NCI-H1694 (cell line): ENCODE measurements at regions not wholly inside any gene's neighbourhood (a gene's known extent, or its start where the extent isn't known, plus 50 kb on each side); places are given as distances from the start of the nearest gene placed in this dataset.
"Not testable (repeated sequence)": the region's sequence is repeated elsewhere in the genome, so short reads cannot be mapped to it uniquely, and the experiment has no call there.

Experiments used
- DNase-seq: peaks from one replicate; lab custom pipeline; 2025; lab: John Stamatoyannopoulos, UW

DNA sequence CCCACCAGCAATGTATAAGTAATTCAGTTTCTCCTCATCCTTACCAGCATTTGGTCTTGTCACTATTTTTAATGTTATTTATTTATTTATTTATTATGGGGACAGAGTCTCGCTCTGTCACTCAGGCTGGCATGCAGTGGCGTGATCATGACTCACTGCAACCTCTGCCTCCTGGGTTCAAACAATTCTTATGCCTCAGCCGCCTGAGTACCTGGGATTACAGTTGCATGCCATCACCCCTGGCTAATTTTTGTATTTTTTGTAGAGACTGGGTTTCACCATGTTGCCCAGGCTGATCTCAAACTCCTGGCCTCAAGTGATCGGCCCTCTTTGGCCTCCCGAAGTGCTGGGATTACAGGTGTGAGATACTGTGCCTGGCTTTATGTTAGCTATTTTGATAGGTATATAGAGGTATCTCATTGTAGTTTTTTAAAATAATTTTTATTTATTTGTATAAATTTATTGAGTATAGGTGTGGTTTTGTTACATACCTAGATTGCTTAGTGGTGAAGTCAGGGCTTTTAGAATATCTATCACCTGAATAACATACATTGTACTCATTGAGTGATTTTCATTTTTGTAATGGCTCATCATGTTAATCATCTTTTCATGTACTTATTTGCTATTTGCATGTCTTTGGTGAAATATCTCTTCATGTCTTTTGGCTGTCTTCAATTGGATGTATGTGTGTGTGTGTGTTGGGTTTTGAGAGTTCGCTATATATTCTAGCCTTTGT is 53.3 kb downstream of the TANC2 start:
- no peak for DNase-seq

DNA sequence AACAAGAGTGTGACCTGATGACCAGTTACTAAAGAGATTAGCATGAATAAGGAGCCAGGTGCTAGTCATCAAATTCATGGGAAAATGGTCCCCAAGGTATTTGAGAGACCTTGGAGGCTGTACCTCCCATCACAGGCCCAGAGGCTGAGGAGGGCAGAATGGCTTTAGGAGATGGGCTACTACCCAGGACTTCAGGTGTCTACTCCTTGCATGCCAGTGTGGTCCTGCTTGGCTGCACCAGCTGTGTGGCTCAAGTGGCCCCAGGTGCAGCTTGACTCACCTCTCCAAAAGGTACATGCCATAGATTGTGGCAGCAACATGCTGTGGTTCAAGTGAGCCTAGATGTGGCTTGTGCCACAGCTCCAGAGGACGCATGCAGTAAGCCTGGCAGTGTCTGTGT is 56.5 kb downstream of the TANC2 start:
- no peak for DNase-seq

DNA sequence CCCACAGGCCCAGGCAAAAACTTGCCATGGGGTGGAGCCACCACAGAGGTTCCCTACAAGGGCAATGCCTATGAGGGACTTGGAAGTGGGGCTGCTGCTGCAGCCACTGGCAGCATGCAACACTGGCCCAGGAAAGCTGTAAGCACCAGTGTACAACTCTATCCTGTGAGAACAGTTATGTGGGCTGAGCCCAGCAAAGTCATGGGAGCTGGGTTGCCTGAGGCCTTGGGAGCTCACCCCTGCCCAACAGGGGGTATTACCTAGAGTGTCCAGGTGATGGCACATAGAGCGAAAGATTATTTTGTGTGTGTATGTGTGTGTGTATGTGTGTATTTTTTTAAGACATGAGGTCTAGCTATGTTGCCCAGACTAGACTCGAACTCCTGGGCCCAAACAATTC is 57.0 kb downstream of the TANC2 start:
- DNase-seq = no peak

DNA sequence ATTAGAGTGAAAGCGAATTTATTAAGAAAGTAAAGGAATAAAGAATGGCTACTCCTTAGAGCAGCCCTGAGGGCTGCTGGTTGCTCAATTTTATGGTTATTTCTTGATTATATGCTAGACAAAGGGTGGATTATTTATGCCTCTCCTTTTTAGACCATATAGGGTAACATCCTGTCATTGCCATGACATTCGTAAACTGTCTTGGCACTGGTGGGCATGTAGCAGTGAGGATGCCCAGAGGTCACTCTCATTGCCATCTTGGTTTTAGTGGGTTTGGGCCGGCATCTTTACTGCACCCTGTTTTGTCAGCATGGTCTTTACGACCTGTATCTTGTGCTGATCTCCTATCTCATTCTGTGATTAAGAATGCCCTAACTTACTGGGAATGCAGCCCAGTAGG is 58.2 kb downstream of the TANC2 start:
- DNase-seq = no peak

DNA sequence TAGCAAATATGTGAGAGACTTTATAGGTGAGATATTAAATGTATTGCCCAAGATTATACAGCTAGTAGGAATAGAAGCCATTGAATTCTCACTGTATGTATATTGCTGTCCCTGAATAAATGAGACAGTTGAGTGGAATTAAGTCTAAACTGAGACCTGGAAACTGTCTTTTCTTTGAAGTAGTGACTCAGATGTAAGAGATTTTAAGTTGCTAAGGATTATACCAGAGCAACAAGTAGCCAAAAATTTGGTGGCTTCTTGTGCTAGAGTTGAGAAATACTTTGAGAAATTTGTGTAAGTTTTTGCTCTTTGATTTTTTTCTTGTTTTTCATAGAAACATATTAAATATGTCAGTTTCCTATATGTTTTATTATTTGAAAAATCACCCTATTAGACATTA is 58.7 kb downstream of the TANC2 start:
- DNase-seq = no peak

DNA sequence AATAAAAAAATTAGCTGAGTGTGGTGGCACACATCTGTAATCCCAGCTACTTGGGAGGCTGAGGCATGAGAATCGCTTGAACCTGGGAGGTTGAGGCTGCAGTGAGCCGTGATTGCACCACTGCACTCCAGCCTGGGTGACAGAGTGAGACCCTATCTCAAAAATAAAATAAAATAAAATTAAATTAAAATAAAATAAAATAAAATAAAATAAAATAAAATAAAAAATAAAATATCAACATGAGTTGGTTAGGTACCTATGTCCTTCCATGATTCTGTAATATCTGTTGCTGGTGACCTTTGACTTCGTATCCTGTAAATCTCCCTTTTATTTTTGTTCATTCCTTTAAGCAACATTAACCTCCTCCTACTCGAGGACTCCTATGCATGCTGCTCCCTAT is 59.6 kb downstream of the TANC2 start:
- not testable (repeated sequence) for DNase-seq

DNA sequence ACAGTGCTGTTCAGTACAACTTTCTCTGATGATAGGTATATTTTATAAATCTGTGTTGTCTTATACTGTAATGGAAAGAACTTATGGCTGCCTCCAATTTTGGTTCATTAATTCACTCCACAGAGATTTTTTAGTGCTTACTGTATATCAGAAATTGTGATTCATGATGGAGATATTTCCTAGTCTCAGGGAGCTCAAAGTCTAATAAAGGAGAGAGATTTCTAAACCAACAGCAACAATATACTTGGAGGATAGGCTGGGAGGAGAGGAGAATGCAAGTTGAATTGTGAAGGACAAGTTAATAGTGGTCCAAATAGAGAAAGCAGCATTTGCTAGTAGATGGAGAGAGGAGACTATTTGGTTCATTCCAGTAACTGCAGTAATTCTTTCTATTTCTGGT is 63.5 kb downstream of the TANC2 start:
- no peak for DNase-seq

DNA sequence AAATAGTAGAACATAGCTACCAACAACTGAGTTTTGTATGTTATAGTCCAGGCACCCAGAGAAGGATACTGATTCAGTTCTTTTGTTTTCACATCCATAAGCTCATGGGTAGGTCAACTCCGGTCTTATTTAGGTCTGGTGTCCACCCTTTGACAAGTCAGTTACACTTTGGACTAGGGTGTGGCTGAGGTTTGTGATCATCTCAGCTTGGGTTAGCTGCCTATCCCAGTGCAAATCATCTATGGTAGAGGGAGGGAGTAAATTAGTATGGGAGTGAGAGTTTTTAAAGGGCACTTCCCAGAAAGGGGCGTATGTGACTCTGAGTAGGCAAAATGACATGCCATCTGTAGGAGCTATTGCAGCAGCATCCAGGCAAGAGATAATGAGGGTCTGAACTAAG is 66.1 kb downstream of the TANC2 start:
- no peak for DNase-seq

DNA sequence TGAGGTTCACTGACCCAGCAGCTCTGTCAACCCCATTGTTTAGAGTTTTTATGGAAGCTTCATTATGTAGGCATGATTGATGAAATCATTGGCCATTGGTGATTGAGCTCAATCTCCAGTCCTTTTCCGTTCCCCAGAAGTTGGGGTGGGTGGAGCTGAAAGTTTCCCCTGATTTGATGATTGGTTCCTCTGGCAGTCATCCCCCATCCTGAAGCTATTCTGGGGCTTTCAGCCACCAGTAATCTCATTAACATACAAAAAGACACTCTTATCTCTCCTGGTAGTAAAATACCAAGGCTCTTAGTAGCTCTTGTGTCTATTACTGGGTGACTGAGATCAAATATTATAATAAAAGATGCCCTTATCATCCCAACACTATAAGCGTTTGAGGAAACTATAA is 67.1 kb downstream of the TANC2 start:
- no peak for DNase-seq

DNA sequence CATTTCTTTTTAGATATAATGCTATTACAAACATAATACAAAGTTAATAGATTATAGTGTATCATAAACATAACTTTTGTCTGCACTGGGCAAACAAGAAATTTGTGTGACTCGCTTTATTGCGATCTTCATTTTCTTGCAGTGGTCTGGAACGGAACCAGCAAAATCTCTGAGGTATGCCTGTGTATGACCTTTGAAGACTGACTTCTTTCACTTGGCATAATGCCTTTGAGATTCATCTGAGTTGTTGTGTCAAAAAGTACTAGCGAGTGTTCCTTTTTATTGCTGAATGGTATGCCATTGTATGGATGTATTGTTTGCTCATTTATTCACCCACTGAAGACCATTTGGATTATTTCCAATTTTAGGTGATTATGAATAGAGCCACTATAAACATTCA is 69.2 kb downstream of the TANC2 start:
- DNase-seq = no peak

DNA sequence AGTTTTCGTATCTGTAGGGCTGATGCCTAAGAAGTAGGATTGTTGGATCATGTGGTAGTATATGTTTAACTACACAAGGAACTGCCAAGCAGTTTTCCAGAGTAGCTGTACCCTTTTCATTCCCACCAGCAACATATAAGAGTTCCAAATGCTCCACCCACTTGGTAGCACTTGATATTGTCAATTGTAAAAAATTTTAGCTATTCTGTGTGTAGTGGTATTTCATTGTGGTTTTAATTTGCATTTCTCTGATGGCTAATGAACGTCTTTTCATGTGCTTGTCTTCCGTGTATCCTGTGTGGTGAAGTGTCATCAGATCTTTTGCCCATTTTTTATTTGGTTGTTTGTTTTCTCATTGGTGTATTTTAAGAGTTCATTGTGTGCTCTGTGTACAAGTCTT is 69.7 kb downstream of the TANC2 start:
- no peak for DNase-seq

DNA sequence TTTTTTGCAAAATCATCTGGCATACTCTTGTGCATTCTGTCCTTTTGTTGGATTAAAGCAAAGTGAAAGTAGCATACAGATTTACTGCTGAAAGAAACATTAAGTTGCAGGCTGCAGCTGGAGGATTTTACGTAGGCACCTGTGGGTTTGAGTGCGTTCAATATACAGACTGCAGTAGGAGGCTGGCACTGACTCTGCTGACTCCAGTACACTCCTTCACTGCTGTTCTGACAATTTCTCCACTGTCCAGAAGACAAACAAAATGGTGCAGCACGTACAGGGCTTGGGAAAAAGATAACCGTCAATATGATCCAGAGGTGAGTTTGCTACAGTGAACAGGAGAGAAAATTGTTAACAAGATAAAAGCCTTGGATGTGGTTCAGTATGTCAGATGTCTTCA is 73.3 kb downstream of the TANC2 start:
- no peak for DNase-seq

DNA sequence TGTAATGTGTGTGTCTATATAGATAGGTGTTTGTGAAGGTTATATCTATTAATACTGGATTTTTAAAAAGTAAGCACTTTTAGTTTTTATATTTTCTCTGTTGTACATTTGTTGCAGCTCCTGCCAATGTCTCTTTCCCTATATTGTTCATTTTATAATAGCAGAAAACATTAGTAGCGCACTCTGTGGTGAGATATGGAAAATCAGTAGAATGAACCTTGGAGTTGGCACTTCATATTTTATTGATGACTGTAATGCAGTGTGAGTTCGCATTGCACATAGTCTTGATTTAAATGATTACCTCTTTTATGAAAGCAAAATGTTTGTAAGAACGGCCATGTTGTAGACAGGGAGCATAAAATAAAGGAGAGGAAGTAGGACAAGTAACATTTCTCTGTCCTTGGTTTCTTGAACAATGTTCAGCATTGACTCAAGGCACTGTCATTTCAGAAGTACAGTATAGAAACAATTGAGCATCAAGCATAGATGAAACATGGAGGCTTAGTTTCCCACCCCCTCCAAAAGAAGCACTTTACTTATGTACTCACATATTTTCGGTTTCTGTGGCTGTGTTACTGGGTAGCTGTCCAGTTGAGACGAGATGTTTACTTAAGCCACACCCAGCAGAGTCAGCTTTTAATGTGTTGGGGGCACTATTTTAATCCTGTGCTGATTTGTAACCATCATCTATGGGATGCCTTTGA is 74.0 kb downstream of the TANC2 start:
- DNase-seq = no peak

DNA sequence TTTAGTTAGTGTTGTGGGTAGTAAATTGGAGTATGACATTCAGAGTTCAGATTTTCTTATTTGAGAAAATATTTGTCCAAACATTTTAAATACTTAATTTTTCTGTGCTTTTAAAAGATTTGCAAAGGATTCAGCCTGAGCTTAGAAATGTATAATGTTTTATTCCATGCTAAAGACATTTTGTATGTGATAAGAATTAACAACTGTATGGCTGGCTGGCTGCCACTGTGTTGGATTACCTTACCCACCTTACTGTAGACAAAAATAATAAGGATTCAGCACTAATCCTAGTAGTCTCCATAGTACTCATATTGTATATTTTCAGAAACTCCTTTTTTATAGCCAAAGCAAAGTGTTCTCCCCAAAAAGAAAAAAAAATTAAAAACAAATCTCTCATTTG is 74.8 kb downstream of the TANC2 start:
- DNase-seq = no peak

DNA sequence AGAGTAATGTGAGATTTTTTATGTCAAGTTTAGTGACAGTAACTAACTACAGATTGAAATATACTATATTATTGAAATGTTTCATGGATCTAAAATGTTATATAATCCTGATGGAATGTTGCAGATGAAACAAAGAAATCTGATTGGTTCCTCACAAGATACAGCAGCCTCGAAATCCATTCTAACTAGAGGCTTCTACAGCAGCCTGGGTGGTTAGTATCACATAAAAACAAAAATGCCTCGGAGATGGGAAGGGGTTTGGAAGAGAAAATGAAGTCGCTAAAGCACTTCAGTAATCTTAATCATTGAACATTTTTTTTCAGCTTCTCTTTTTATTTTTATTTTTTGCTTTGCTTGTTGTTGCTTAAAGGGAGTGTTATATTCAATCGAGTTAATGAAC is 75.2 kb downstream of the TANC2 start:
- no peak for DNase-seq

DNA sequence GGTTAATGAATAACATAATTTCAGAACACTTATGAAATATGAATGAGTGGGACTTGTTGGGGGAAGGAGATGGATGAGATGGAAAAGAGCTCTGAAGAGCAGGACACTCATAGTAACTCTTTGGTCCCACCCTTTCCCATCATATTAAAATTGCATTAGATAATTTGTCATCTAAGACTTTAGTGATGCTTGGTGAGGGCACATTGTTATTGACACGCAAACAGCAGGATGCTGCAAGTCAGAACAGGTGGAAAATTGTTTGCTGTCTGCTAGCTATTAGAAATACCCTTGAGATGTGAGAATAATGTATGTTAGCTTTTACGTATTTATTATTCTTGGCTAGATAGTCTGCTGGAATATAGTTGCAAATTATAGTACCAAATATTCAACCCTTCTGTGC is 75.7 kb downstream of the TANC2 start:
- peak; percentile 13 for DNase-seq

DNA sequence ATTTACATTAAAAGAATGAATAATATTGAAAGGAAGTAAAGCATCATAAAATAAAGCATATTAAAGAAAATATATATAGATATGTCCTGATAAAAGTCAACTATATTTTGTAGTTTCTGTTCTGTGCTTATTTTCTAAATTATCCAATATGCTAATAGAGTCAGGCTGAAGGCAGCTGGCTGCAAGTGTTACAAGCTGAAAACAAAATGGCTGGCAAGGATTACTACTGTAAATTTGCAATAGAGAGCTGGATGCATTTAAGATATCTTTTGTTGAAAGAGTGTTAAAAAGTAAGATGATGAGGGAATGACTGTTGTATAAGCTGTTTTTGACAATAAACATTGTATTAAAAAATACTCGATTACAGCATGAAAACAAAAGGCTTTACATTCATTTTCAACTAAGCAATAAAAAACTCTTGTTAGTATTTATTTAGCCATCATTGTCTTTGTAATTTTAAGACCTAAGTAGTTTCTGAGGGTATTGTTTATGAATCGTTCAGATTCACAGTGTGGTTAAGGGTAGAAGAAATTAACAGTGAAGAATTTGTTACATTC is 76.3 kb downstream of the TANC2 start:
- no peak for DNase-seq

DNA sequence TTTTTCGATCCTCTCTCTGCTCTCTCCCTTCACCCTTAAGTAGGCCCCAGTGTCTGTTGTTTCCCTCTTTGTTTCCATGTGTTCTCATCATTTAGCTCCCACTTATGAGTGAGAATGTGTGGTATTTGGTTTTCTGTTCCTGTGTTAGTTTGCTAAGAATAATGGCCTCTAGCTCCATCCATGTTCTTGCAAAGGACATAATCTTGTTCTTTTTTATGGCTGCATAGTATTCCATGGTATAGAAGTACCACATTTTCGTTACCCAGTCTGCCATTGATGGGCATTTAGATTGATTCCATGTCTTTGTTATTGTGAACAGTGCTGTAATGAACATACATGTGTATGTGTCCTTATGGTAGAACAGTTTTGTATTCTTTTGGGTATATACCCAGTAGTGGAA is 91.5 kb downstream of the TANC2 start:
- DNase-seq = not testable (repeated sequence)

DNA sequence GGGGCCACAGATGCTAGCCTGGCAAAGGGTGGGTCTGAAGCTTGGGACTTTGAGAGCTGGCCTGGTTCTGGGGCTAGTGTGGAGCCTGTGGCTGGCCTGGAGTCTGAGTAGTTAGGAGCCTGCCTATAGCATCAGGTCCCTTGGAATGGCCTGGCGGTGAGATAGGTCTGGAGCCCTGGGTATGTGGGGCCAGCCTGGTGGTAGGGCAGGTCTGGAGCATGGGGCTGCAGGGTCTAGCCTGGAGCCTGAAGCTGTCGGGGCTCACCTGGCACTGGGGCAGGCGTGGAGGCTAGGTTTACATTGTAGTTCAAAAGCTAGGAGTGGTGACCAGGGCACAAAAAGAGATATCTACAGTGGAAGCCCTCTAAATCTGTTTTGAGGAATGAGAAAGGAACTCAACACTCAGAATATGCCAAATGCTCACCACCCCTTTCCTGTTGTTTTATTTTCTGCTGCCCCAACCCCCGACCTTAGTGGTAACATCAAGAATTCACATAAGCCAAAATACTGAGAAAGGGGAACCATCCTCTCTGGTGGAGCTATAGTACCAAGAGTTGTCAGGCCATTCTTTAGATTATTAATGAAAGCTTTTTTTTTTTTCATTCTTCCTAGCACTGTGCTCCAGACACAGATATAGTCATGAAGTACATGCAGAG is 100.3 kb downstream of the TANC2 start:
- no peak for DNase-seq

DNA sequence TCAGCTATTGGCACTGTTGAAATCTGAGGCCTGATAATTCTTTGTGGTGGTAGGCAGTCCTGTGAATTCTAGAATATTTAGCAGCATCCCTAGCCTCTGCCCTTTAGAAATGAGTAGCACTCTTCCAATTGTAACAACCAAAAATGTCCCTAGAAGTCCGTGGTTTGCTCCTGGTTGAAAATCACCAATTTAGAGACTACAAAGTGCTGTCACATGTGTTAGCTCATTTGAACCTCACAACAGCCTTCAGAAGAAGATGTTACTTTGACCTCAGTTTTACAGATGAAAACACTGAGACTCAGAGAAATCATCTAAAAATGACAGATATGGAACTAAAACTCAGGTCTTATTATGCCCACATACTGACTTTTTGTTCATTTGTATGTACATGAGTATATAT is 103.2 kb downstream of the TANC2 start:
- DNase-seq = no peak

DNA sequence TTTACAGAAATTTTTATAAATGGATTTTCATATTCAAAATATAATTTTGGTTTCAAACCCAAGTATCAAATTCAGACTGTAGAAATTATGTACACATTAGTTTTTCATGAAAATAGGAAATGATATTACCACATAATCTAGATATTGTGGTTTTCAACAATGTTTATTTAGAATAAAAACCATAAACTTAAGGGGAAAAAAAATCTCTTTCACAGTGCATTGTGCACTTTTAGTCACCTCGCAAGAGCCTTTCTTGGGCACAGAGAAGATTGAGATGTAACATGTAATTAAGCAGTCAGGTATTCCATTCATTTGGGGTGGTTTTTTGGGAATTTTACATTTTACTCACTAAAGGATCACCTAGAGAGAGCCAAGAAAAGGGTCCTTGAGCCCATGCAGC is 104.0 kb downstream of the TANC2 start:
- DNase-seq = no peak

DNA sequence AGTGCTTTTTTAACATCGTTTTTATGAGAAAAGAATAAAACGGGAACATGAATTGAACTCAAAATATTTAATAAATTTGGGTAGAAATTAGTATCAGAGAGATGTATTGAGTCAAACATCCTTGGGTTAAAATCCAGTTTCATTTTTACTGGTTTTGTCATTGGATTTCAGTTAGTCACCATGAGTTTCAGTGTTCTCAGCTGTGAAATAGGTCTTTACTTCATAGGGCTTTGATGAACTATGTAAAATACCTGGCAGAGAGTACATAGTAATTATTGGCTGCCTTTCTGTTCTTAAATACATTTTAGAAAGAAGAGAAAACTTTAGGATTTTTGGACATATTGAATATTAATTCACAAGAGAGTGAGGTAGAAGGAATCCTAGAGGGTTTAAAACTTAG is 105.8 kb downstream of the TANC2 start:
- DNase-seq = no peak

DNA sequence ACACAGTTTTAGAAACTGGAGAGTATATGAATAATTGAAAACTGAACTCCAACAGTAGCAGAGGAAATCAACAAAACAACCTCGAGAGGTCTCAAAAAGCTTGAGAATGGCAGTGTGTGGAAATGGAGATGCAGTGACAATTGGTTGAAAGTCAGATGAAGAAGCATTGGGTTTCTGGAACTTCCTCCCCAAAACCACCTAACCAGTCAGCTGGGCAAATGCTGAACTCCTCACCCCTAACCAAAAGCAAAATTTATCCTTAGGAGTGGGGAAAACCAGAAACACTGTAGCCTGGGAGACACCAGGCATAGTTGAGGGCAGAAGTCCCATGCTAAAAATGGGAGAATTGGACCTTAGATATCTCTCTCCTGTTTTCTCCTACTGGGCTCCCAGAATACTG is 109.9 kb downstream of the TANC2 start:
- DNase-seq = no peak
